ENCODE measurements at regions not wholly inside any gene's neighbourhood (a gene's known extent, or its start where the extent isn't known, plus 50 kb on each side); places are given as distances from the start of the nearest gene placed in this dataset.

- Mint-ChIP-seq H3K4me1 (ENCODE audit: low read depth, unreplicated experiment) (no peaks in the 10 kb centered on the region), H3K27me3 (ENCODE audit: insufficient read depth, unreplicated experiment) (no peaks in the 10 kb centered on the region), H3K27ac (ENCODE audit: unreplicated experiment) (no peak overlapping the region), H3K36me3 (ENCODE audit: insufficient read depth, unreplicated experiment) (no peaks in the 10 kb centered on the region), H3K9me3 (ENCODE audit: unreplicated experiment) (peaks cover 6% of the 10 kb centered on the region), H3K4me3 (ENCODE audit: unreplicated experiment) (no peak overlapping the region)
- H3K4me1 ChIP-seq = peaks cover 6% of the 10 kb centered on the region; the same call in 1 of the 2 replicates
- no TSS peak for BruUV-seq (replicated peaks)
- no peaks in the 10 kb centered on the region for H3K36me3 ChIP-seq (ENCODE audit: control insufficient read depth, insufficient read depth, low read length)
- intact Hi-C loops (cut with micrococcal nuclease; ENCODE audit: unreplicated experiment) = no loop called here
- no peaks in the 10 kb centered on the region for H3K9me3 ChIP-seq
- POLR2A ChIA-PET = no interaction called here
- DNase-seq = no peak
- CTCF ChIA-PET = no interaction called here
- no peak for TF ChIP-seq CTCF (IDR thresholded peaks at IDR 0.05; ENCODE audit: insufficient read depth in 1 of 2, low read depth in 1 of 2, low read length in 1 of 2, severe bottlenecking in 1 of 2, unreplicated experiment in 1 of 2)
- H3K4me3 ChIP-seq (ENCODE audit: low read depth, low read length) = no peak overlapping the region
- H3K27me3 ChIP-seq (replicated peaks; ENCODE audit: control insufficient read depth, insufficient read depth, low read length) = no peaks in the 10 kb centered on the region
These were observed 227.3 kb downstream of the KTN1 start for GRCh38 chr14:55807053-55807880.

GRCh38 chr14:55807881-55808379 lies 227.9 kb downstream of the KTN1 start:
- H3K4me3 Mint-ChIP-seq (ENCODE audit: unreplicated experiment) = no peak overlapping the region
- no peak for DNase-seq
- BruUV-seq (replicated peaks) = no TSS peak
- POLR2A ChIA-PET = no interaction called here
- Histone ChIP-seq H3K4me3 (ENCODE audit: low read depth, low read length) (no peak overlapping the region), H3K36me3 (ENCODE audit: control insufficient read depth, insufficient read depth, low read length) (no peaks in the 10 kb centered on the region), H3K9me3 (no peaks in the 10 kb centered on the region), H3K27me3 (replicated peaks; ENCODE audit: control insufficient read depth, insufficient read depth, low read length) (no peaks in the 10 kb centered on the region), H3K4me1 (peaks cover 4% of the 10 kb centered on the region; the same call in 1 of the 2 replicates)
- TF ChIP-seq CTCF (IDR thresholded peaks at IDR 0.05; ENCODE audit: insufficient read depth in 1 of 2, low read depth in 1 of 2, low read length in 1 of 2, severe bottlenecking in 1 of 2, unreplicated experiment in 1 of 2) = no peak
- H3K9me3 Mint-ChIP-seq (ENCODE audit: unreplicated experiment) = peaks cover 8% of the 10 kb centered on the region
- no peaks in the 10 kb centered on the region for H3K36me3 Mint-ChIP-seq (ENCODE audit: insufficient read depth, unreplicated experiment)
- H3K27me3 Mint-ChIP-seq (ENCODE audit: insufficient read depth, unreplicated experiment) = no peaks in the 10 kb centered on the region
- no peaks in the 10 kb centered on the region for H3K4me1 Mint-ChIP-seq (ENCODE audit: low read depth, unreplicated experiment)
- intact Hi-C loops (cut with micrococcal nuclease; ENCODE audit: unreplicated experiment) = no loop called here
- no peak overlapping the region for H3K27ac Mint-ChIP-seq (ENCODE audit: unreplicated experiment)
- CTCF ChIA-PET = no interaction called here

GRCh38 chr14:55813630-55814029 lies 233.6 kb downstream of the KTN1 start:
- POLR2A ChIA-PET = no interaction called here
- DNase-seq = no peak
- no peak for TF ChIP-seq CTCF (IDR thresholded peaks at IDR 0.05; ENCODE audit: insufficient read depth in 1 of 2, low read depth in 1 of 2, low read length in 1 of 2, severe bottlenecking in 1 of 2, unreplicated experiment in 1 of 2)
- CTCF ChIA-PET = no interaction called here
- no peak overlapping the region for H3K4me3 Mint-ChIP-seq (ENCODE audit: unreplicated experiment)
- no peaks in the 10 kb centered on the region for H3K4me1 Mint-ChIP-seq (ENCODE audit: low read depth, unreplicated experiment)
- Histone ChIP-seq H3K4me1 (no peaks in the 10 kb centered on the region), H3K36me3 (ENCODE audit: control insufficient read depth, insufficient read depth, low read length) (no peaks in the 10 kb centered on the region), H3K27me3 (replicated peaks; ENCODE audit: control insufficient read depth, insufficient read depth, low read length) (no peaks in the 10 kb centered on the region), H3K4me3 (ENCODE audit: low read depth, low read length) (no peak overlapping the region), H3K9me3 (no peaks in the 10 kb centered on the region)
- intact Hi-C loops (cut with micrococcal nuclease; ENCODE audit: unreplicated experiment) = no loop called here
- no peaks in the 10 kb centered on the region for H3K36me3 Mint-ChIP-seq (ENCODE audit: insufficient read depth, unreplicated experiment)
- no TSS peak for BruUV-seq (replicated peaks)
- H3K27ac Mint-ChIP-seq (ENCODE audit: unreplicated experiment) = no peak overlapping the region
- peaks cover 23% of the 10 kb centered on the region for H3K9me3 Mint-ChIP-seq (ENCODE audit: unreplicated experiment)
- no peaks in the 10 kb centered on the region for H3K27me3 Mint-ChIP-seq (ENCODE audit: insufficient read depth, unreplicated experiment)
